Cardiac muscle cell (in vitro differentiated cells and primary cell): ENCODE measurements at regions not wholly inside any gene's neighbourhood (a gene's known extent, or its start where the extent isn't known, plus 50 kb on each side); places are given as distances from the start of the nearest gene placed in this dataset.

Experiments
- DNase-seq, 2 donors: peaks; one replicate each; pipeline versions ENCODE4 v3.0.0 to v3.0.0-alpha.2; 2010 to 2017; ENCODE audit warnings: low read depth in 1 of 2, low spot score in 1 of 2
- H3K27ac ChIP-seq: fragments of 200-600 bp; sonication (generic); 2 replicates; pipeline ENCODE4 v1.5.1; 2016
- H3K27me3 ChIP-seq: fragments of 200-600 bp; sonication (generic); 2 replicates; pipeline ENCODE4 v1.6.0; 2016; ENCODE audit warnings: control low read depth
- H3K36me3 ChIP-seq: fragments of 200-600 bp; sonication (generic); 2 replicates; pipeline ENCODE4 v1.5.1; 2016; ENCODE audit warnings: control low read depth
- H3K4me1 ChIP-seq: fragments of 200-600 bp; sonication (generic); 2 replicates; pipeline ENCODE4 v1.8.1; 2017; ENCODE audit warnings: low read depth, mild to moderate bottlenecking, mixed run types
- H3K4me3 ChIP-seq: fragments of 200-600 bp; sonication (generic); 2 replicates; pipeline ENCODE4 v1.5.1; 2016; ENCODE audit warnings: mild to moderate bottlenecking
- H3K9me3 ChIP-seq: fragments of 200-600 bp; sonication (generic); 2 replicates; pipeline ENCODE4 v1.5.1; 2017; ENCODE audit warnings: low read depth, mild to moderate bottlenecking, control low read depth
- CTCF ChIP-seq: IDR thresholded peaks from 2 replicates; pipeline ENCODE4 v1.5.1; 2012; ENCODE audit warnings: low read depth, mild to moderate bottlenecking, low read length

- H3K36me3 ChIP-seq = no peaks in the 10 kb centered on the region
- no peak for TF ChIP-seq CTCF
- no peaks in the 10 kb centered on the region for H3K9me3 ChIP-seq
- DNase-seq = no peak
- H3K27ac ChIP-seq = no peak overlapping the region
- no peak overlapping the region for H3K4me3 ChIP-seq
- no peaks in the 10 kb centered on the region for H3K27me3 ChIP-seq
- peaks cover 22% of the 10 kb centered on the region for H3K4me1 ChIP-seq
Observed at GRCh38 chr1:209382231-209383100, 201.0 kb upstream of the CAMK1G start.

GRCh38 chr1:209383422-209383821 is 200.1 kb upstream of the CAMK1G start:
- Histone ChIP-seq H3K4me1 (peaks cover 22% of the 10 kb centered on the region), H3K36me3 (no peaks in the 10 kb centered on the region), H3K27ac (peak overlapping the region; percentile 61), H3K9me3 (no peaks in the 10 kb centered on the region), H3K4me3 (no peak overlapping the region), H3K27me3 (no peaks in the 10 kb centered on the region)
- DNase-seq = no peak
- TF ChIP-seq CTCF = no peak

- H3K4me1 ChIP-seq = peaks cover 22% of the 10 kb centered on the region
- TF ChIP-seq CTCF = no peak
- H3K4me3 ChIP-seq = no peak overlapping the region
- DNase-seq = peak in 1 of 2 donors; percentile 26
- H3K27me3 ChIP-seq = no peaks in the 10 kb centered on the region
- H3K27ac ChIP-seq = peak overlapping the region; percentile 61
- H3K9me3 ChIP-seq = no peaks in the 10 kb centered on the region
- H3K36me3 ChIP-seq = no peaks in the 10 kb centered on the region
Observed at GRCh38 chr1:209383907-209384709, 199.4 kb upstream of the CAMK1G start.

GRCh38 chr1:209384710-209385550 is 198.6 kb upstream of the CAMK1G start:
- no peaks in the 10 kb centered on the region for H3K9me3 ChIP-seq
- H3K27ac ChIP-seq = peak overlapping the region; percentile 61
- H3K27me3 ChIP-seq = no peaks in the 10 kb centered on the region
- no peaks in the 10 kb centered on the region for H3K36me3 ChIP-seq
- no peak for TF ChIP-seq CTCF
- DNase-seq = no peak
- no peak overlapping the region for H3K4me3 ChIP-seq
- H3K4me1 ChIP-seq = peaks cover 22% of the 10 kb centered on the region

GRCh38 chr1:209386156-209386555 is 197.4 kb upstream of the CAMK1G start:
- H3K36me3 ChIP-seq = no peaks in the 10 kb centered on the region
- no peak for TF ChIP-seq CTCF
- H3K4me3 ChIP-seq = no peak overlapping the region
- peaks cover 22% of the 10 kb centered on the region for H3K4me1 ChIP-seq
- no peaks in the 10 kb centered on the region for H3K27me3 ChIP-seq
- no peak overlapping the region for H3K27ac ChIP-seq
- no peak for DNase-seq
- no peaks in the 10 kb centered on the region for H3K9me3 ChIP-seq
